ENCODE measurements at regions not wholly inside any gene's neighbourhood (a gene's known extent, or its start where the extent isn't known, plus 50 kb on each side); places are given as distances from the start of the nearest gene placed in this dataset.

DNA sequence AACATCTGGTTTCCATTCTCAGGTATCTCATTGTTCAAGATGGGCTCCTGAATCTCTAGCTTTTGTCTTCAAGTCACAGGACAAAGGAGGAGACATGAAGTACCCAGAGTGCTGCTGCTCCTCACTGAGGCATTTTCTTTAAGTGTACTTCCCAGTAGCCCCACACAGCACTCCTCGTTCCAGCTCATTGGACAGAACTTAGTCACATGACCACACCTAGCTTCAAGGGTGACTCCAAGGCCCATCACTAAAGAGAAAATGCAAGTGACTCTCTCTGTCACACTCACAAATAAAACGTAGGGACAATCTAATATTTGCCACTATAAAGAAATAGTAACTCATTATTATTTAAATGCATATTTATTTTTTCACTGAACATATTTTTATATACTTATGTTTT, 58.3 kb upstream of the NEUROD6 start:
- DNase-seq (ENCODE audit: low spot score) = no peak

- DNase-seq (ENCODE audit: low spot score) = no peak
Observed at GRCh38 chr7:31407178-31407676, 66.7 kb upstream of the NEUROD6 start.

DNA sequence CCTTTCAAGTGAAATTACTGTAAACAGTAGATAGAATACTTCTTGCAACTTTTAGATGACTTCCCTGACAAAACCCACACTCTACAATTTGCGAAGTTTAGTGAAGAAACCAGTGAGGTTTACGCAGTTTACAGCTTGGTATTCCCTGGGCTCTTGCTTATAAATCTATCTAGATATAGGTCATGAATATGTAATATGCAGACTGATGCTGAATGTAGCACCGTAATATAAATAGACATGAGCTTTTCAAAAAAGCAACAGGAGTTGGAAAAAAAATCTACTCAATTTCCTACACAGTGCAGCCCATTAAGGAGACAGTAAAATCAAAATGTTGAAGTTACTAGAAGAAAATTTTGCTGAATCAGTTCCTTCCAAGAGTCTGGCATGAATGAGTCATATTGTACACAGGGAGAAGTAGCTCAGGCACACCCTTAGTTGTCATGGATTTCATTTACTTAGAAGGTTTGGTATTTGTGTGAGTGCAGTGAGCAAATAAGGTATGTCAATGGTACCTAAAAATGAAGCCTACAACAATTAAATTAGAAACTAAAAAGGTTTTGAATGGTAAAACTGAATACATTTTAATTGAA, 67.7 kb upstream of the NEUROD6 start:
- DNase-seq (ENCODE audit: low spot score) = no peak

GRCh38 chr7:31410265-31410664, 69.7 kb upstream of the NEUROD6 start:
- no peak for DNase-seq (ENCODE audit: low spot score)

- DNase-seq (ENCODE audit: low spot score) = no peak
Observed at GRCh38 chr7:31411416-31411815, 70.9 kb upstream of the NEUROD6 start.

DNA sequence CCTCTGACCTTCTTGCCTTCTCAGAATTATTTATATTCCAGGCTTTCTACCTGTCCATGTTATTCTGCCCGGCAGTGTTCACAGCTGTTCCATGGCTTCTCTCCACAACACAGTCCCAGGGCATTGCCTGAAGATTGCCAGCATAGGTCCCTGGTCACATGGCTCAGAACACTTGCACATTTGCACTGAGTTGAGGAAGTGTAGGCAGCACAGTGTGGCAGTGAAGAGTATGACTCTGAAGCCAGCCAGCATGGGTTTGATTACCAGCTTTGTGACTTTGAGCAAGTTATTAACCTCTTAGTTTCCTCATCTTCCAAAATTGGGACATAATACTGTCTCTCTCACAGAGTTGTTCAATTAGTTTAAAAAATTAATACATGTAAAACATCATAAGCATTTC, 73.2 kb upstream of the NEUROD6 start:
- DNase-seq (ENCODE audit: low spot score) = no peak

- DNase-seq (ENCODE audit: low spot score) = no peak
Observed at GRCh38 chr7:31416381-31416870, 75.9 kb upstream of the NEUROD6 start.

DNA sequence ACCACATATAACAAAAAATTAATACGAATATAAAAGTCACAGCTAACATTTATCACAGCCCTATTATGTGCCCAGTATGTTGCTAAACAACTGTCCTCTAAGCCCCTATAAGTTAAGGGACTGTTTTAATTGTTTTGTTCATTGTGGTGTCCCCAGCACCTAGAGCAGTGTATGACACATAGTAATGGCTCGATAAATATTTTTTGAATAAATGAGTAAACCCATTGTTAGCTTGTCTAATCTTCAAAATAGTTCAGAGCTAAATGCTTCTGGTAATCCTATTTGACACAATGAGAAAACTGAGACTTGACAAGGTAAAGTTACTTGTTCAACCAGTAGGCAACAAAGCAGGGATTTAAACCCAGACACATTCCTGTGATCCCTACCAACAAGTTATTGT, 78.4 kb upstream of the NEUROD6 start:
- no peak for DNase-seq (ENCODE audit: low spot score)

GRCh38 chr7:31419505-31420055, 79.1 kb upstream of the NEUROD6 start:
- DNase-seq (ENCODE audit: low spot score) = no peak

DNA sequence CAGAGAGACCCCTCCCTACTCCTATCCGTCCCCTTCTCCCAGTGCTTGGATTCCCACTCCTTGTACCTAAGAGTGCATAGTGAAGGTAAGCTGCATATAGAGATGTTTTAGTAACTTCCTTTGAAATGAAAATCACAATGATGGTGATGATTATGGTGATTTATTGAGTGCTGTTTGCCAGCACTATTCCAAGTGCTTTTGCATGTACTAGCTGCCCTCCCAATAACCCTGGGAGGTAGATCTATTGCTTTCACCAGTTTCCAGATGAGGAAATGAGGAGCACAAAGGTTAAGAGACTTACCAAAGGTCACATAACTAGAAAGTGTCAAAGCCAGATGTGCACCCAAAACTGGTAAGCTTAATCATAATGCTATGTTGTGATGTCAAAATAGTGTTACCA, 80.4 kb upstream of the NEUROD6 start:
- DNase-seq (ENCODE audit: low spot score) = no peak

- no peak for DNase-seq (ENCODE audit: low spot score)
Observed at GRCh38 chr7:31421607-31422006, 81.1 kb upstream of the NEUROD6 start.

DNA sequence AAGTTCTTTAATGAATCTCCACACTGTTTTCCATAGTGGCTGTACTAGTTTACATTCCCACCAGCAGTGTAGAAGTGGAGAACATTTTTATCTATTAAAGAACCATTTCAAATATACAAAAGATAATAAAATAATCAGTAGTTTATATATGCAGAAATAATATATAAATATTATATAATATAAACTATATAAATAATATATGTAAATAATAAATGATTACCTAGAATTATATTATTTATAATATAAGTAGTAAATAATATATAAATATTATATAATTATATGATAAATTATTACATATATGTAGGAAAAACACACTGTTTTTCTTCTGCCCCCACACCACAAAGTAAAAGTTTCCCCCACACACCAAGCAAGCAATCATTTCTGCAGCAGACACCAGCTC, 83.5 kb upstream of the NEUROD6 start:
- no peak for DNase-seq (ENCODE audit: low spot score)

DNA sequence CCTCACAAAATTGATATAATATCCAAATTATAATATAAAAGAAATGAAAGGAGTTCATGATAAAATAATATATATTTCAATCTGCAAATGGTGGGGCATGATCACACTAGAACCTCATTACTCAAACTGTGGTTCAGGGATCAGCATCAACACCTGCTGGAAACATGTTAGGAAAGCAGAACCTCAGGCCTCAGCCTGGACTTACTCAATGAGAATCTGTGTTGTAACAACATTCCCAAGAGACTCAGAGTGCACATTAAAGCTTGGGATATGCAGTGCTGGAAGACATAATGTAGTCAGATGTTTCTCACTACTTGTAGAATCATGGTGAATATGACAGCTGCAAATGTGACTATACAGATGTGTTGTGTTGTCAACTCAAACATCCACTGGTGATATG, 81.7 kb upstream of the ITPRID1 start:
- no peak for DNase-seq (ENCODE audit: low spot score)

DNA sequence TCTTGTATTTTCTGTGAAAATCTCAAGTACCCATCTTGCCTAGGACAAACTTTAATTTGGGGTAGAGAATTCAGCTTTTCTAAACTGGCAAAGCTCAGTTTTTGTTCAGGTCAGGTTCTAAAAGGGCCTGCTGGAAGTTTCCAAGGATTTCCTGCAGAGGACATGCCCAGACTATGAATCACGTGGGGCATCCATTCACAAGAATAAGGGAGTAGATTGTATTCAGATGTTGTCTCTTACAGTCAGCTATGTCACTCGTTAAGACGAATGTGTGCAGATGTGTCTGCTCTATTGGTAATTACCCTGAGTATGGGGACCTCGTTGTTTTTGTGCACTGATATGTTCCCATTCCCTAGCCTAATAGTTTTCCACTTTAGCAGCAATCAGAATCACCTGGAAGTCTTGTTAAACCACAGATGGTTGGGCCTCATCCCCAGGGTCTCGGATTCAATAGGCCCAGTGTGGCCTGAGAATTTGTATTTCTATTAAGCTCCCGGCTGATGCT, 81.0 kb upstream of the ITPRID1 start:
- no peak for DNase-seq (ENCODE audit: low spot score)

DNA sequence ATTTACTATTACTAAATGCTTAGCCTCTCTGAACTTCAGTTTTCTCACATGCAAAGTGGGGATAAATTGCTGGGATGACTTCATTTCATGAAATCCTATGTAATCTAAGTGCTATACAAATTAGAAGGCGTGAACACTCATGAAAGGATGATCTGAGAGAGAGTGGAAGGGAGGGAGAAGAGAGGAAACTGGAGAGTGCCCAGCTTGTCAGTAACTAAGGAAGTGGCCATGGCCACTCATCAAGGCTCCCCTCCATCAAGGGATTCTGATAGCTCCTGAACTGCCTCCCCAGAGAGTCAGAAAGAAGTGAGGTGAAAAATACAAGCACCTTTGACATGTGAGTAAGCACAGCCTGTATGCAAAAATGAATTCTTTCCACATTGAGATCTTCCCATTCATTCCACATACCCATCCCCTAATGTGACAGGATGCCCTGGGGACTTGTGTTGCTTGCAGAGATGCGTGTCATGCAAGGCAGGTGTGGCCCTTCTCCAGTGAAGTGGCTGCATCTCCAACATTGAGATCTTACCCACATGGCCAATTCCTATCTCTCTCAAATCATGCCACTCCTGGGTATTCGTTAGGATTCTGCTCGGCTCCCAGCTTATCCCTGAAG, 76.5 kb upstream of the ITPRID1 start:
- DNase-seq (ENCODE audit: low spot score) = no peak

DNA sequence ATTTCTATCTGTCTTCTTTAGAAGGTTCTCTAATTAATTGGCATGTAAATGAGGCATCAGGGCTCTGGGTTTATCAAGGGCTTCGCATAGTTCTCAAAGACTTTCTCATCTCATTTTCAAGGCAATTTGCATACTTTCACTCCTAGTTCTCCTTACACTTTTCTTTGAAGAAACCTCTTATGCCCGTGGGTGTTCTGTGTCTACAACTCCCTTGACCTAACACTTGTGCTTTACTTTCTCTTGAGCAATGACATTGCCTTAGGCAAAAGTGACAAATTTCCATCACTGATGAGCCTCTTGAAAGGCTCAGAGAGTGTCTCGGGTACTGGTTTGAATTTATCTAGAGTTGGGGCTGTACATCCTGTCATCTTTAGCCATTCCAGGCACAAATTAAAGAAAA, 74.7 kb upstream of the ITPRID1 start:
- no peak for DNase-seq (ENCODE audit: low spot score)

- DNase-seq (ENCODE audit: low spot score) = no peak
Observed at GRCh38 chr7:31440511-31440910, 73.4 kb upstream of the ITPRID1 start.

GRCh38 chr7:31442626-31443025, 71.3 kb upstream of the ITPRID1 start:
- DNase-seq (ENCODE audit: low spot score) = no peak

DNA sequence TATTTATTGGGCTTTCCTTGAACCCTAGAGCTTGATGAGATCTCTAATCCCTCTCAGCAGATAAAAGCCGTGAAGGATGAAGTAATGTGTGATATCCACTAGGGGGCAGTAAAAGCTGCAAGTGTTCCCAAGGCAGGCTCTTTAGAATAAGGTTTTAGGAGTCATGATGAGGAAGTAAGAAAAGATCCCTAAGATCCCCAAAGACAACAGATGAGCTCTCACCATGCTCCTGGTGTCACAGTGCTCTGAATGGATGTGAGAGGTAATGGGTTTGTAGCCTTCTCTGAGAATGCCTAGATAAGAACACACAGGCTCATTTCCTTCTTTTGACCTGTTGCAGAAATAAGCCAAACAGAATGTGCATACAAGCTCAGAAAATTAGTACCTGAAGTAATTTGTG, 70.4 kb upstream of the ITPRID1 start:
- DNase-seq (ENCODE audit: low spot score) = peak; percentile 67

- no peak for DNase-seq (ENCODE audit: low spot score)
Observed at GRCh38 chr7:31444196-31444595, 69.7 kb upstream of the ITPRID1 start.

GRCh38 chr7:31445686-31446355, 68.1 kb upstream of the ITPRID1 start:
- no peak for DNase-seq (ENCODE audit: low spot score)

DNA sequence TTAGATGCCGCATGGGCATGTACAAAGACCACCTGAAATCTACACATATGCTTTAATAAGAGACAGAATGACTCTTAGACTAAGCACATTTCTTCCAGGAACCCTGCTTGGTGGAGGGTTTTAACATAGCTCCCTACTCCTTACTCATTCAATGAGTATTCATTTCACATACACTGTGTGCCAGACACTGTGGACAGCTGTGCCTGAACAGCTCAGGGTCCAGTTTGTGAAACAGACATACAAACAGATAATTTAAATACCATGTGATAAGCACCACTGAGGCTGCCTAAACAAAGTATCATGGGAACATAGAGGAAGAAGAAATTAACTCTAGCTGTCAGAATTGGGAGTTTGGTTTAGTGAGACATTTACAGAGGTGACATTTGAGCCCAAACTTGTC, 65.2 kb upstream of the ITPRID1 start:
- no peak for DNase-seq (ENCODE audit: low spot score)

GRCh38 chr7:31455844-31456243, 58.0 kb upstream of the ITPRID1 start:
- DNase-seq (ENCODE audit: low spot score) = no peak

All from iPS-NIHi11 (cell line).